ENCODE measurements at regions not wholly inside any gene's neighbourhood (a gene's known extent, or its start where the extent isn't known, plus 50 kb on each side); places are given as distances from the start of the nearest gene placed in this dataset.

- TF ChIP-seq CTCF (IDR thresholded peaks at IDR 0.05) (no peak), POLR2AphosphoS5 (IDR thresholded peaks at IDR 0.05; ENCODE audit: low read depth, low read length) (no peak), REST (IDR thresholded peaks at IDR 0.05; ENCODE audit: insufficient read depth in 1 of 2, low read depth in 2 of 2, low read length in 1 of 2) (no peak)
These were observed 827.7 kb downstream of the SOCS6 start for GRCh38 chr18:71116535-71116934.
